ENCODE measurements at regions not wholly inside any gene's neighbourhood (a gene's known extent, or its start where the extent isn't known, plus 50 kb on each side); places are given as distances from the start of the nearest gene placed in this dataset.

DNA sequence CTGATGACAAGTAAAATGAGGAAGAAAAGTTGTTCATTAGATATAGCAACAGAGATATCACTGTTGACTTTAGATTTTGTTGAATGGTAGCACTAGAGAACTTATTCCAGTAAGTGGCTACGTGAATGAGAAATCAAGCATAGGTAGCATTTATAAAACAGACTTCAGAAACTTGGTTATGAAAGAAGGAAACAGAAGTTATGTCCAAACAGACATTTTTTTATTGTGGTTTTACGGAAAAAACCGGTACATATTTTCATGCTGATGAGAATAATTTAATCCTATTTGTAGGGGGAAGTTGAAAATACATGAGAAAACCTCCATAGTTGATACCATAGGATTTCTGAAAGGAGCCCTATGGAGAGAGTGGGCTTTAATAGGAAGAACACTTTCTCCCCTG, 325.7 kb upstream of the SLC10A2 start:
- Mint-ChIP-seq H3K27me3 (no peaks in the 10 kb centered on the region), H3K4me1 (no peaks in the 10 kb centered on the region), H3K4me3 (no peak overlapping the region), H3K36me3 (ENCODE audit: low read depth) (no peaks in the 10 kb centered on the region), H3K9me3 (peaks cover 2% of the 10 kb centered on the region), H3K27ac (no peak overlapping the region)
- ChIA-PET POLR2A (no interaction called here), CTCF (no interaction called here)
- no peak for DNase-seq

- DNase-seq = no peak
- Mint-ChIP-seq H3K4me1 (no peaks in the 10 kb centered on the region), H3K9me3 (no peaks in the 10 kb centered on the region), H3K27me3 (no peaks in the 10 kb centered on the region), H3K27ac (no peak overlapping the region), H3K36me3 (ENCODE audit: low read depth) (no peaks in the 10 kb centered on the region), H3K4me3 (no peak overlapping the region)
- ChIA-PET CTCF (no interaction called here), POLR2A (no interaction called here)
Measured at GRCh38 chr13:103388839-103389238, 322.6 kb upstream of the SLC10A2 start.

DNA sequence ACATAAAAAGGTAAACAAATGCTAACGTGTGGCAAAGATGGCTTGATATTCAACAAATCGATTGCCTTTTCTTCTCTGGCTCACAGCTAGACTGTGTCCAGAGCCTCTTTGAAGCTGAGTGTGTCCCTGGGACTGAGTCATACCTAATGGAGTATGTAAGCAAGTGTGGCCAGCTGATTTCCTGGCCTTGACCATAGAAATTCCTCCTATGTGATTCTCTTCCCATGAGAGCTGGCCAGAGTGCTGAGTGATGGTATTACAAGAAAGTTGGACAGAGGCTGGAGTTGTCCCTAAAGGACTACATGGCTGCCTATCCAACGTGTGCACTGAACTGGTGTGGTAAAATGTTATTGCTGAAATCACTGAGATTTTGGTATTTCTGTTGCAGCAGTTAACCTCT, 320.1 kb upstream of the SLC10A2 start:
- Mint-ChIP-seq H3K4me3 (no peak overlapping the region), H3K9me3 (peaks cover 3% of the 10 kb centered on the region), H3K27me3 (no peaks in the 10 kb centered on the region), H3K27ac (no peak overlapping the region), H3K4me1 (no peaks in the 10 kb centered on the region), H3K36me3 (ENCODE audit: low read depth) (no peaks in the 10 kb centered on the region)
- ChIA-PET POLR2A (no interaction called here), CTCF (no interaction called here)
- no peak for DNase-seq

GRCh38 chr13:103373916-103374315, 307.7 kb upstream of the SLC10A2 start:
- DNase-seq = no peak
- H3K4me1 Mint-ChIP-seq = no peaks in the 10 kb centered on the region
- ChIA-PET CTCF (no interaction called here), POLR2A (no interaction called here)
- H3K27ac Mint-ChIP-seq = no peak overlapping the region
- no peaks in the 10 kb centered on the region for H3K36me3 Mint-ChIP-seq (ENCODE audit: low read depth)
- no peaks in the 10 kb centered on the region for H3K27me3 Mint-ChIP-seq
- H3K9me3 Mint-ChIP-seq = peaks cover 7% of the 10 kb centered on the region
- no peak overlapping the region for H3K4me3 Mint-ChIP-seq

DNA sequence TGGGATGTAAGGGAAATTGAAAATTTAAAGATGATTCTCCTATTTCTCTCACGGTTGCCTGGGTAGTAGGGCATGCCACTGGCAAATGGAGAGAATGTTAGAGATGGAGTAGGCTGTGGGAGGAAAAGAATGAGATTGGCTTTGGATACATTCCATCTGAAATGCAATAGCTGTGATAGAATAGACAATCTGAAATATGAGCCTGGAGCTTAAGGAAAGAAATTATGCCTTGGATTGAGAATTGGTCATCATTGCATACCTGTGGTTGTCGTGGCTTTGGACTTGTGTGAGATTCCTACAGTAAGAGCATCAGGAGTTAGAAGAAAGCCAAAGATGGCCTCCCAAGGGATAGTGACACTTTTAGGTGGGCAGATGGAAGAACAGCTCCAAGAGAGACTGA, 305.1 kb upstream of the SLC10A2 start:
- H3K27ac Mint-ChIP-seq = no peak overlapping the region
- no peaks in the 10 kb centered on the region for H3K9me3 Mint-ChIP-seq
- H3K4me1 Mint-ChIP-seq = no peaks in the 10 kb centered on the region
- no peak for DNase-seq
- no peaks in the 10 kb centered on the region for H3K36me3 Mint-ChIP-seq (ENCODE audit: low read depth)
- ChIA-PET POLR2A (no interaction called here), CTCF (no interaction called here)
- no peak overlapping the region for H3K4me3 Mint-ChIP-seq
- H3K27me3 Mint-ChIP-seq = no peaks in the 10 kb centered on the region

GRCh38 chr13:103370790-103371189, 304.6 kb upstream of the SLC10A2 start:
- Mint-ChIP-seq H3K36me3 (ENCODE audit: low read depth) (no peaks in the 10 kb centered on the region), H3K4me1 (no peaks in the 10 kb centered on the region), H3K27me3 (no peaks in the 10 kb centered on the region), H3K9me3 (no peaks in the 10 kb centered on the region), H3K27ac (no peak overlapping the region), H3K4me3 (no peak overlapping the region)
- ChIA-PET CTCF (no interaction called here), POLR2A (no interaction called here)
- DNase-seq = no peak

DNA sequence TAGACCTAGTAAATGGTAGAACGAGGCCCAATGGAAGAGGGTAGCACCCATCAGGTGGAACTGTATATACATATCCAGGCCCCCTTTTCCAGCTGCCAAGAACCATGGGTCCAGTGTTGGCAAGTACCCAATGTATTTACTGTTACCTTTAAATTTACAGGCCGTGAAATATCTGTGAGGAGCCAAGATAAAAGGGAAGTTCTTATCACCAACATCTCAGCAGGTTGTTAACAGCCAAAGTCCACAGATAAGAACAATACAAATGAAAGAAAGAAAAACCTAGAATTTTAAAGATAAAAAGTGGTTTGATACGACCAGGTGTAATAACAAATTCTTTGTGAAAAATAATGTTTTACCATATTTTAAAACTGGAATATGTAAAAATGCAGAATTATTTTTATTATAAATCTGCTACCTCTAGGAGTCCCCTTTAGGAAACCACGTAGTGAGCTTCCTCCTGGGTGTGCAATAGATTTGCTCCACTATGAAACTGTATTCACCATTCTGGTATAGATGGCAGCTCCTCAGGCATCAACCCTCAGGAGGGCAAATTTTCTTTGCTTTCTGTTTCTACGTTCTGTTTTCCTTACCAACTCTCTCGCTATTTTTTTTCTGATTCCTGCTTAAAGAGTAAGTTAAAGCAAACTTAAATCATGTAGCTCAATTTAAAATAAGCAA, 292.2 kb upstream of the SLC10A2 start:
- no peaks in the 10 kb centered on the region for H3K36me3 Mint-ChIP-seq (ENCODE audit: low read depth)
- no peak overlapping the region for H3K4me3 Mint-ChIP-seq
- H3K9me3 Mint-ChIP-seq = peaks cover 6% of the 10 kb centered on the region
- H3K27ac Mint-ChIP-seq = no peak overlapping the region
- no peaks in the 10 kb centered on the region for H3K27me3 Mint-ChIP-seq
- ChIA-PET CTCF (interaction anchor here (1.1 kb wide), 1 partner anchor 13 kb away, joined by 3 read pairs; no protein-coding TSS in a partner anchor), POLR2A (no interaction called here)
- H3K4me1 Mint-ChIP-seq = no peaks in the 10 kb centered on the region
- DNase-seq = no peak

- no peak overlapping the region for H3K4me3 Mint-ChIP-seq
- no peaks in the 10 kb centered on the region for H3K4me1 Mint-ChIP-seq
- H3K27ac Mint-ChIP-seq = no peak overlapping the region
- H3K36me3 Mint-ChIP-seq (ENCODE audit: low read depth) = no peaks in the 10 kb centered on the region
- peaks cover 6% of the 10 kb centered on the region for H3K9me3 Mint-ChIP-seq
- DNase-seq = no peak
- CTCF ChIA-PET = no interaction called here
- H3K27me3 Mint-ChIP-seq = no peaks in the 10 kb centered on the region
- POLR2A ChIA-PET = no interaction called here
Measured at GRCh38 chr13:103356226-103356864, 290.1 kb upstream of the SLC10A2 start.

- H3K9me3 Mint-ChIP-seq = peaks cover 6% of the 10 kb centered on the region
- ChIA-PET CTCF (no interaction called here), POLR2A (no interaction called here)
- no peaks in the 10 kb centered on the region for H3K4me1 Mint-ChIP-seq
- no peak overlapping the region for H3K27ac Mint-ChIP-seq
- no peak overlapping the region for H3K4me3 Mint-ChIP-seq
- no peaks in the 10 kb centered on the region for H3K36me3 Mint-ChIP-seq (ENCODE audit: low read depth)
- H3K27me3 Mint-ChIP-seq = no peaks in the 10 kb centered on the region
- no peak for DNase-seq
Measured at GRCh38 chr13:103354171-103354570, 288.0 kb upstream of the SLC10A2 start.

- H3K36me3 Mint-ChIP-seq (ENCODE audit: low read depth) = no peaks in the 10 kb centered on the region
- no peaks in the 10 kb centered on the region for H3K4me1 Mint-ChIP-seq
- no peaks in the 10 kb centered on the region for H3K27me3 Mint-ChIP-seq
- POLR2A ChIA-PET = no interaction called here
- no peak overlapping the region for H3K4me3 Mint-ChIP-seq
- no peak overlapping the region for H3K27ac Mint-ChIP-seq
- no peak for DNase-seq
- CTCF ChIA-PET = no interaction called here
- peaks cover 6% of the 10 kb centered on the region for H3K9me3 Mint-ChIP-seq
Measured at GRCh38 chr13:103351035-103351828, 285.0 kb upstream of the SLC10A2 start.

DNA sequence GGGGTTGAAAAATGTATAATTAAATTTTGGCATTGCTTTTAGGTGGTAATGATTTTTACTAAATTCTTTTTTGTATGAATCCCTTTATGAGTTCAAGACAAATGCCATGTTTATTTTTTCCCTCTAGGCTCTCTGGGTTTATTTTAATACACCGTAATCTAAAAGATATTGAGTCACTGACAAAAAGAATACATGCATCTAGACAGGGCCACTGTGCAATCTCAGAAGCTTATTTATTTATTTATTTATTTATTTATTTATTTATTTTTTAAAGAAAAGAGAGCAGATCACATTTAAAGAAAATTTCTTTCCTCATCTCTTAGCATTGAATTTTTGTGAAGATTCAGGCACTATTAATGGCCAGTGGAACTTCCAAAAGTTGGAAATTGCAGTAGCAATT, 283.9 kb upstream of the SLC10A2 start:
- no peak for DNase-seq
- ChIA-PET POLR2A (no interaction called here), CTCF (no interaction called here)
- Mint-ChIP-seq H3K27me3 (no peaks in the 10 kb centered on the region), H3K36me3 (ENCODE audit: low read depth) (no peaks in the 10 kb centered on the region), H3K4me3 (no peak overlapping the region), H3K4me1 (no peaks in the 10 kb centered on the region), H3K9me3 (peaks cover 3% of the 10 kb centered on the region), H3K27ac (no peak overlapping the region)

DNA sequence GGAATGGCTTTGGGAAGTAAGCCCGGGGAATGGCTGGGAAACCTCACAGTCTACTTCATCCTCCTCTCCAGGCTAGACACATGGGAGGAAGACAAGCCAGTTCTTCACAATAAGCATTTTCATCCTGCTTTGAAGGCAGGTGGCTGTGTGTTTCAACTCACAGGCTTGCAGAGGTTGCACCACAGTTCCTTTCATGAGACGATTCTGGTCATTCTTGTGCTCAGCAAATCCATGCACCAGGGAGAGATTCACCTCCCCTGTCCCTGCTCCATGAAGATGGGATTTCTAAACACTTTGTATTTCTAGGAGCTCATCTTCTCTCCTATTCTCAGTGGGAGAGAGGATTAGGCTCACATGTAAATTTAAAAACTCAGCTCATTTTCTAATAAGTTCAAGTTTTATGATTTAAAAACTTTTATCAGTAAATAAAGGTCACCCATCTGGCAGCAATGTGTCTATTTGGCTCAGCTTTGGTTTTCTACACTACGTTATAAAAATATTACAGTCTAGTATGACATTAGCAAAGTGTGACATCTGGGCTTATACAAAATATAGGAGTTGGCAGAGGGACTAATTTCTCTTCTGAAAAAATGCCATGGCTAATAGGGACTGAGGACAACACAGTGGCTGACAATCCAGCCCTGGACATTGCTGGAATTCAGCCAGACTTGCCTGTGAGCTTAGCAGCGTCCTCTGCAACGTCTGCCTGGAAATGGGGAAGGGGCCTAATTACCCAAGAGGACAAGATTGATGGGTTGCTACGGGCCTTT, 283.2 kb upstream of the SLC10A2 start:
- DNase-seq = no peak
- ChIA-PET POLR2A (interaction anchor here (0.9 kb wide), 1 partner anchor 259 kb away, joined by 3 read pairs; no protein-coding TSS in a partner anchor), CTCF (no interaction called here)
- Mint-ChIP-seq H3K36me3 (ENCODE audit: low read depth) (no peaks in the 10 kb centered on the region), H3K27me3 (no peaks in the 10 kb centered on the region), H3K4me3 (no peak overlapping the region), H3K9me3 (peaks cover 4% of the 10 kb centered on the region), H3K27ac (no peak overlapping the region), H3K4me1 (no peaks in the 10 kb centered on the region)

- CTCF ChIA-PET = no interaction called here
- POLR2A ChIA-PET = no interaction called here
- no peaks in the 10 kb centered on the region for H3K4me1 Mint-ChIP-seq
- no peak overlapping the region for H3K27ac Mint-ChIP-seq
- no peak for DNase-seq
- no peaks in the 10 kb centered on the region for H3K27me3 Mint-ChIP-seq
- H3K4me3 Mint-ChIP-seq = no peak overlapping the region
- H3K36me3 Mint-ChIP-seq (ENCODE audit: low read depth) = no peaks in the 10 kb centered on the region
- H3K9me3 Mint-ChIP-seq = no peaks in the 10 kb centered on the region
Measured at GRCh38 chr13:103335241-103335640, 269.0 kb upstream of the SLC10A2 start.
